ENCODE measurements at regions not wholly inside any gene's neighbourhood (a gene's known extent, or its start where the extent isn't known, plus 50 kb on each side); places are given as distances from the start of the nearest gene placed in this dataset.

DNA sequence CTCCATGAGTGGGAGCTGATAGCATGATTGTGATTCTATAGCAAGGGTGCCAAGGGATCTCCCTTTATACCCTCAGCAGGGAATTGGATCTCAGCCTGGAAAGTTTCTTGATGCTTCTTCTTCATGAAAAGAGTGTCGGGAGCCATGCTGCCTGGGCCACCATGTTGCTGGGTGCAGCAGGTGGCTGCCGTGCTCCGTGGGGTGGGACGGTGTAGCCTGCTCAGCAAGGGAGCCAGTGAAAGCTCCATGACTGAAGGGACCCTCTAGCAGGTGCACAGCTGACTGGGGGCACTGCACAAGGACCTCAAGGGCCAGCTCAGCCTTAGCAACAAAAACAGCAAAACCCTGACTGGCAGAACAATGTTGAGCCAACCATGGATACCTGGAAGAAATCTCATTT, 368.9 kb upstream of the HS6ST1 start:
- TF ChIP-seq, protein P1, sequence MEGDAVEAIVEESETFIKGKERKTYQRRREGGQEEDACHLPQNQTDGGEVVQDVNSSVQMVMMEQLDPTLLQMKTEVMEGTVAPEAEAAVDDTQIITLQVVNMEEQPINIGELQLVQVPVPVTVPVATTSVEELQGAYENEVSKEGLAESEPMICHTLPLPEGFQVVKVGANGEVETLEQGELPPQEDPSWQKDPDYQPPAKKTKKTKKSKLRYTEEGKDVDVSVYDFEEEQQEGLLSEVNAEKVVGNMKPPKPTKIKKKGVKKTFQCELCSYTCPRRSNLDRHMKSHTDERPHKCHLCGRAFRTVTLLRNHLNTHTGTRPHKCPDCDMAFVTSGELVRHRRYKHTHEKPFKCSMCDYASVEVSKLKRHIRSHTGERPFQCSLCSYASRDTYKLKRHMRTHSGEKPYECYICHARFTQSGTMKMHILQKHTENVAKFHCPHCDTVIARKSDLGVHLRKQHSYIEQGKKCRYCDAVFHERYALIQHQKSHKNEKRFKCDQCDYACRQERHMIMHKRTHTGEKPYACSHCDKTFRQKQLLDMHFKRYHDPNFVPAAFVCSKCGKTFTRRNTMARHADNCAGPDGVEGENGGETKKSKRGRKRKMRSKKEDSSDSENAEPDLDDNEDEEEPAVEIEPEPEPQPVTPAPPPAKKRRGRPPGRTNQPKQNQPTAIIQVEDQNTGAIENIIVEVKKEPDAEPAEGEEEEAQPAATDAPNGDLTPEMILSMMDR (IDR thresholded peaks at IDR 0.05) = no peak
- TF ChIP-seq POLR2A (IDR thresholded peaks at IDR 0.05) = no peak

Data from testis (tissue), 2 donors.